Activated T-cell treated with anti-CD3 and anti-CD28 coated beads, Interleukin-2, amount 50 U/mL, for 72 hours (primary cell): ENCODE measurements at regions not wholly inside any gene's neighbourhood (a gene's known extent, or its start where the extent isn't known, plus 50 kb on each side); places are given as distances from the start of the nearest gene placed in this dataset.

Experiments used
- ATAC-seq, 2 donors: fragments of 150-1000 bp; cut with Tn5 transposase; replicated peaks in 1 of 2; 2 replicates each; pipeline ENCODE4 v1.10.0; 2021; ENCODE audit warnings: moderate library complexity in 2 of 2, mild to moderate bottlenecking in 1 of 2
- DNase-seq, 2 donors: peaks; one replicate each; pipeline ENCODE4 v3.0.0; 2021 to 2022; ENCODE audit warnings: mixed read lengths in 1 of 2
- H3K27ac Mint-ChIP-seq: one replicate; pipeline ENCODE4 v1.8.0; 2022; ENCODE audit warnings: mild to moderate bottlenecking, moderate library complexity, mixed read lengths
- H3K27me3 Mint-ChIP-seq: one replicate; pipeline ENCODE4 v1.8.0; 2022; ENCODE audit warnings: low read depth, mixed read lengths
- H3K36me3 Mint-ChIP-seq, 2 donors: one replicate each; pipeline ENCODE4 v1.8.0; 2022; ENCODE audit warnings: mixed read lengths in 2 of 2, mild to moderate bottlenecking in 1 of 2; ENCODE audit not compliant: insufficient read depth in 2 of 2
- H3K4me1 Mint-ChIP-seq: one replicate; pipeline ENCODE4 v1.8.0; 2022; ENCODE audit warnings: low read depth, mixed read lengths
- H3K4me3 Mint-ChIP-seq, 2 donors: one replicate each; pipeline ENCODE4 v1.8.0; 2022; ENCODE audit warnings: mild to moderate bottlenecking in 2 of 2, mixed read lengths in 2 of 2, moderate library complexity in 2 of 2
- H3K9me3 Mint-ChIP-seq, 2 donors: one replicate each; pipeline ENCODE4 v1.8.0; 2022; ENCODE audit warnings: mixed read lengths in 2 of 2

- H3K9me3 Mint-ChIP-seq = peaks cover 2% of the 10 kb centered on the region in 2 donors
- no peak for DNase-seq
- no peak overlapping the region for H3K4me3 Mint-ChIP-seq
- no peak for ATAC-seq
- H3K4me1 Mint-ChIP-seq = no peaks in the 10 kb centered on the region
- peaks cover 19% of the 10 kb centered on the region for H3K27me3 Mint-ChIP-seq
- H3K36me3 Mint-ChIP-seq = no peaks in the 10 kb centered on the region
- H3K27ac Mint-ChIP-seq = no peak overlapping the region
Measured at GRCh38 chr10:29836396-29836795, 201.6 kb upstream of the SVIL start.

GRCh38 chr10:29835055-29835454, 200.3 kb upstream of the SVIL start:
- Mint-ChIP-seq H3K27ac (no peak overlapping the region), H3K36me3 (no peaks in the 10 kb centered on the region), H3K27me3 (peaks cover 19% of the 10 kb centered on the region), H3K4me3 (no peak overlapping the region), H3K4me1 (no peaks in the 10 kb centered on the region), H3K9me3 (peaks cover 2 to 5% of the 10 kb centered on the region in 2 donors)
- no peak for ATAC-seq
- DNase-seq = no peak

- ATAC-seq (no peak), DNase-seq (no peak)
- no peak overlapping the region for H3K27ac Mint-ChIP-seq
- H3K9me3 Mint-ChIP-seq = peaks cover 0 to 5% of the 10 kb centered on the region in 2 donors
- peaks cover 0 to 2% of the 10 kb centered on the region in 2 donors for H3K36me3 Mint-ChIP-seq
- peaks cover 12% of the 10 kb centered on the region for H3K27me3 Mint-ChIP-seq
- H3K4me1 Mint-ChIP-seq = no peaks in the 10 kb centered on the region
- no peak overlapping the region for H3K4me3 Mint-ChIP-seq
Measured at GRCh38 chr10:29830531-29831512, 196.1 kb upstream of the SVIL start.

- Mint-ChIP-seq H3K9me3 (peaks cover 0 to 5% of the 10 kb centered on the region in 2 donors), H3K27ac (no peak overlapping the region), H3K4me3 (no peak overlapping the region), H3K27me3 (peaks cover 12% of the 10 kb centered on the region), H3K4me1 (no peaks in the 10 kb centered on the region), H3K36me3 (peaks cover 0 to 2% of the 10 kb centered on the region in 2 donors)
- no peak for DNase-seq
- no peak for ATAC-seq
Measured at GRCh38 chr10:29829776-29830175, 195.0 kb upstream of the SVIL start.

- H3K36me3 Mint-ChIP-seq = peaks cover 0 to 2% of the 10 kb centered on the region in 2 donors
- H3K9me3 Mint-ChIP-seq = peaks cover 0 to 5% of the 10 kb centered on the region in 2 donors
- no peak overlapping the region for H3K4me3 Mint-ChIP-seq
- peaks cover 12% of the 10 kb centered on the region for H3K27me3 Mint-ChIP-seq
- ATAC-seq (peak in 1 of 2 donors; percentile 53), DNase-seq (peak in 1 of 2 donors; percentile 3)
- H3K4me1 Mint-ChIP-seq = no peaks in the 10 kb centered on the region
- no peak overlapping the region for H3K27ac Mint-ChIP-seq
Measured at GRCh38 chr10:29828956-29829355, 194.2 kb upstream of the SVIL start.

GRCh38 chr10:29828440-29828894, 193.7 kb upstream of the SVIL start:
- no peak overlapping the region for H3K4me3 Mint-ChIP-seq

GRCh38 chr10:29827512-29827911, 192.7 kb upstream of the SVIL start:
- ATAC-seq (no peak), DNase-seq (no peak)
- H3K9me3 Mint-ChIP-seq = peaks cover 0 to 5% of the 10 kb centered on the region in 2 donors
- H3K4me1 Mint-ChIP-seq = no peaks in the 10 kb centered on the region
- H3K27ac Mint-ChIP-seq = no peak overlapping the region
- no peak overlapping the region for H3K4me3 Mint-ChIP-seq
- H3K27me3 Mint-ChIP-seq = peaks cover 12% of the 10 kb centered on the region
- H3K36me3 Mint-ChIP-seq = peaks cover 0 to 2% of the 10 kb centered on the region in 2 donors

More at GRCh38 chr10:29828440-29828894, 193.7 kb upstream of the SVIL start:
- Mint-ChIP-seq H3K4me1 (no peaks in the 10 kb centered on the region), H3K27me3 (peaks cover 12% of the 10 kb centered on the region), H3K27ac (no peak overlapping the region), H3K9me3 (peaks cover 0 to 5% of the 10 kb centered on the region in 2 donors), H3K36me3 (peaks cover 0 to 2% of the 10 kb centered on the region in 2 donors)
- DNase-seq = no peak
- no peak for ATAC-seq

GRCh38 chr10:29826801-29827450, 192.2 kb upstream of the SVIL start:
- Mint-ChIP-seq H3K27me3 (peaks cover 16% of the 10 kb centered on the region), H3K36me3 (peaks cover 0 to 2% of the 10 kb centered on the region in 2 donors), H3K4me3 (no peak overlapping the region), H3K9me3 (peaks cover 0 to 5% of the 10 kb centered on the region in 2 donors), H3K27ac (no peak overlapping the region), H3K4me1 (no peaks in the 10 kb centered on the region)
- DNase-seq (no peak), ATAC-seq (no peak)

GRCh38 chr10:29826221-29826620, 191.4 kb upstream of the SVIL start:
- no peak for ATAC-seq
- Mint-ChIP-seq H3K9me3 (peaks cover 0 to 1% of the 10 kb centered on the region in 2 donors), H3K27me3 (peaks cover 23% of the 10 kb centered on the region), H3K4me1 (no peaks in the 10 kb centered on the region), H3K4me3 (no peak overlapping the region), H3K27ac (no peak overlapping the region), H3K36me3 (peaks cover 0 to 2% of the 10 kb centered on the region in 2 donors)
- no peak for DNase-seq

- H3K4me3 Mint-ChIP-seq = no peak overlapping the region
- DNase-seq (no peak), ATAC-seq (no peak)
- no peak overlapping the region for H3K27ac Mint-ChIP-seq
- no peaks in the 10 kb centered on the region for H3K9me3 Mint-ChIP-seq
- no peaks in the 10 kb centered on the region for H3K4me1 Mint-ChIP-seq
- H3K27me3 Mint-ChIP-seq = peaks cover 26% of the 10 kb centered on the region
- no peaks in the 10 kb centered on the region for H3K36me3 Mint-ChIP-seq
Measured at GRCh38 chr10:29823553-29824080, 188.8 kb upstream of the SVIL start.

- no peaks in the 10 kb centered on the region for H3K36me3 Mint-ChIP-seq
Measured at GRCh38 chr10:29820890-29821461, 186.2 kb upstream of the SVIL start.

GRCh38 chr10:29816801-29817558, 182.2 kb upstream of the SVIL start:
- Mint-ChIP-seq H3K27ac (no peak overlapping the region), H3K9me3 (no peaks in the 10 kb centered on the region), H3K36me3 (no peaks in the 10 kb centered on the region), H3K4me1 (peaks cover 5% of the 10 kb centered on the region), H3K27me3 (peaks cover 38% of the 10 kb centered on the region), H3K4me3 (no peak overlapping the region)
- ATAC-seq (no peak), DNase-seq (no peak)

More at GRCh38 chr10:29820890-29821461, 186.2 kb upstream of the SVIL start:
- ATAC-seq (no peak), DNase-seq (no peak)
- Mint-ChIP-seq H3K27me3 (peaks cover 28% of the 10 kb centered on the region), H3K4me1 (no peaks in the 10 kb centered on the region), H3K27ac (no peak overlapping the region), H3K9me3 (no peaks in the 10 kb centered on the region), H3K4me3 (no peak overlapping the region)
